ENCODE measurements at regions not wholly inside any gene's neighbourhood (a gene's known extent, or its start where the extent isn't known, plus 50 kb on each side); places are given as distances from the start of the nearest gene placed in this dataset.

GRCh38 chr1:8142955-8143629 is 117.0 kb upstream of the ERRFI1 start:
- no peak for TF ChIP-seq CTCF (conservative IDR thresholded peaks at IDR 0.05)
- TF ChIP-seq ZFX (IDR thresholded peaks at IDR 0.05): no peak
